ENCODE measurements at regions not wholly inside any gene's neighbourhood (a gene's known extent, or its start where the extent isn't known, plus 50 kb on each side); places are given as distances from the start of the nearest gene placed in this dataset.
"Not testable (repeated sequence)": the region's sequence is repeated elsewhere in the genome, so short reads cannot be mapped to it uniquely, and the experiment has no call there.

DNA sequence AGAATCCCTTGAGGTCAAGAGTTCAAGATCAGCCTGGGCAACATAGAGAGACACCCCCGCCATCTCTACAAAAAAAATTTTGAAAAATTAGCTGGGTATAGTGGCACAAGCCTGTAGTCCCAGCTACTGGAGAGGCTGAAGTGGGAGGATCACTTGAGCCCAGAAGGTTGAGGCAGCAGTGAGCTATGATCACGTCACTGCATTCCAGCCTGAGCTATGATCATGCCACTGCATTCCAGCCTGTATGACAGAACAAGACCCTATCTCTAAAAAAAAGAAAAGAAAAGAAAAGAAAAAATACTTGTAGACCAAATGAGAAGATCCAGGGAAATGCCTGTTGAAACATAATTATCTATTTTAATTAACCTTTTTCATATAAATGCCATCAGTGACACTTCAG is 93.8 kb upstream of the MDM1 start:
- DNase-seq, result no peak

DNA sequence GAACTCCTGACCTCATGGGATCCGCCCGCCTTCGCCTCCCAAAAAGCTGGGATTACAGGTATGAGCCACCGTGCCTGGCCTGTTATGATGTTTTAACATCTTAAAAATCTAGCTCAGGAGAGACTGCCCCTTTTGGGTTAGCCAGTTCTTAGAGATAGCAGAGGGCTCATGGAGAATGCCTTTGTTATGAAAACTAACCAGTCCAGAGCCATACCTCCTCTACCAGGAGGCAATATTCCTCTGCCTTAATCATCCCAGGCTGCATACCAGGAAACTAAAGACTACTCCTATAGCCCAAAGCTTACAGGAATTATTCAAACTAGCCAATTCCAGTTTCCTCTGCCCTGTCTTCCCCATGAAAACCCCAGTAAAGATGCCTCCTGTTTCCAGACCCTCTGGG is 96.0 kb upstream of the MDM1 start:
- DNase-seq, result no peak

DNA sequence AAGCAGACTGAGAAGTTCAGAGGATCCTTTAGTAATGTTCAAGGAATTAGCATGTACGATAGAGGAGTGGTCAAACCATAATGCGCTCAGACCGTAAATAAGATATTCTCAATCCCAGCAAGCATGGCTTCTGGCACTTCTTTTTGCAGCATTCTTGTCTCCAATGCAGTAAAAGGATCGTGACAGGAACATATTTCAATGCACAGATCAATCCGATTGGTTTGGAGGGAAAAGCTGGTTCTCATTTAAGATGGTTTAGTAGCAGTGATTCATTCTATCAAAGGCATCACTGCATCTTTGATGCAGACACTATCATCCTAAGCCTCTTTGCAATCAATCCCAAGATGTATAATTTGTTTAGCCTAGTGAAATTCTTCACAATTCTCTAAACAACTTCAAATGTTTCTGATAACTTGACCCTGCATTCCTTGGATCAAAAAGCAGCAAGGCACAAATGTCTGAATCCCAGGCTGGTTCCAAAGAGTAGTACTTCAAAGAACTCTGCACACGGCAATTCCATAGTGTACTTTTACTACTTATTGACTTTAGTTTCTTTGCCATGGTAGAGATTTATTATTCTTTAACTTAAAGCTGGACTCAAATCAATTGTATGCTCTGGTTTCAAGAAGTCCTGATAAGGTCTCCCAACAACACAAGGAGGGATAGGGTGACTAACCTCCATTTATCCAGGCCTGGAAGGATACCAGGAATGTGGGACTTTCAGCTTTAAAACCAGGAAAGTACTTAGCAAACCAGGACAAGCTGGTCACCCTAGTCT is 96.8 kb upstream of the MDM1 start:
- DNase-seq, result no peak

- DNase-seq, result no peak
Observed at GRCh38 chr12:68429696-68430095, 97.5 kb upstream of the MDM1 start.

- no peak for DNase-seq
Observed at GRCh38 chr12:68431786-68432185, 99.6 kb upstream of the MDM1 start.

- no peak for DNase-seq
Observed at GRCh38 chr12:68432622-68433021, 100.5 kb upstream of the MDM1 start.

- no peak for DNase-seq
Observed at GRCh38 chr12:68434391-68435298, 102.5 kb upstream of the MDM1 start.

- no peak for DNase-seq
Observed at GRCh38 chr12:68435299-68435637, 103.1 kb upstream of the MDM1 start.

GRCh38 chr12:68435816-68436215 is 103.7 kb upstream of the MDM1 start:
- DNase-seq, result no peak

- DNase-seq, result no peak
Observed at GRCh38 chr12:68438601-68439000, 106.4 kb upstream of the MDM1 start.

DNA sequence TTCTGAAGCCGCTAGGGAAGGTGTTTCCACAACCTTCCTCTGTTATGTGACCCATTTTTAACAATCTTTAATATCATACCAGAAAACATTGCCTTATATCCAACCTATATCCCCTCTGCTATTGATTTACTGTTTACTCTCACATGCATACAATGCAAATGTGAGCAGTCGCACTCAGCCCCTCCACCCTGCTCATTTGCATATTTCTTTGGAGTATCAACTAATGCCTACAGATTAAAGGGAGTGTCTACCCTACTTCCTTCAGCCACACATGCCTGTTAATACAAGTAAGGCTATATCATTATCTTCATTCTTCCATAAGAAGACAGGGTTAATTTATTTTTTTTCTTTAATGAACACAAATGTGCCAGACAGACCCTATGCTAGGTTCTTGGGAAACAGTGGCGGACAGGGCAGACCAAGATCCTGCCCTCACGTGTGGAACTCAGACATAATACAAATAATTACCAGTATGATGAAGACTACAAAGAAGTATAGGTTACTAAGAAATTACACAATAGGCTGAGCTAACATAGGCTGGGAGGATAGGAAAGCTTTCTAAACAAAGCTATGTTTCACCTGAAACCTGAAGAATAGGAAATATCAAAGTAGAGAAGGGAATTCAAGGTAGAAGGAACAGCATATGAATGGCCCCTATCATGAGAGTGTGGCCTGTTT is 107.3 kb upstream of the MDM1 start:
- no peak for DNase-seq

DNA sequence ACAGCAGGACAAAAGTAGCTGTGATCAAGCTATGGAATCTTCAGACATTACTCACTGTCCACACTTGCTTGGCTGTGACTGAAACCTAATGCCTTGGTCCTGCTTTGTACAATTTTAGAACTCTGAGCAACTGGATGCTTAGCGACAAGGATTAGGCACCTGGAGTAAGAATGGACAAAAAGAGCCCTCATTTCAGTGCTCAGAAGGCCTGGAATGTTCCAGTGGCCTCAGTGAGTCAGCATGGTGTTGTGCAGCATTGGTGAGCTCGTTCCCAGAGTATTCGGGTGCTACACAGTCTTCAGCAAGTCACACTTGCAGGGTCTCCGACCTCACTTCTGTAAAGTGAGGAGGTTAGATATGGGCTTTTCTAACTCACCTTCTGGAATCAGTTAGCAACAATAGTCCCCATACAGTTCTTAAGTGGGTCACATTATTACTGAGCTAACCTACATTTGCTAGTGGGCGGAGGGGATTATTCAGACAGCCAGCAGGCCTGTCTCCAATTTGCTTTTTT is 108.0 kb upstream of the MDM1 start:
- DNase-seq, result no peak

GRCh38 chr12:68441167-68441566 is 109.0 kb upstream of the MDM1 start:
- no peak for DNase-seq

GRCh38 chr12:68442353-68442972 is 110.3 kb upstream of the MDM1 start:
- DNase-seq, result not testable (repeated sequence)

- not testable (repeated sequence) for DNase-seq
Observed at GRCh38 chr12:68443695-68444094, 111.5 kb upstream of the MDM1 start.

DNA sequence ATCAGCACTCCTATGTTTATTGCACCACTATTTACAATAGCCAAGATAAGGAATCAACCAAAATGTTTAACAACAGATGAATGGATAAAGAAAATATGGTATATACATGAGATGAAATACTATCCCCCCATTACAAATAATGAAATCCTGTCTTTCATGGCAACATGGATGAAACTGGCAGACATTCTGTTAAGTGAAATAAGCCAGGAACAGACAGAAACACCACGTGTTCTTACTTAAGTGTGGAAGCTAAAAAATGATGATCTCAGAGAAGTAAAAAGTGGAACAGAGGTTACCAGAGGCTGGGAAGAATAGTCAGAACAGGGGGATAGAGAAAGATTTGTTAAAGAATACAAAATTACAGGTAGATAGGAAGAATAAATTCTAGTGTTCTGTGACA is 113.7 kb upstream of the MDM1 start:
- DNase-seq, result no peak

DNA sequence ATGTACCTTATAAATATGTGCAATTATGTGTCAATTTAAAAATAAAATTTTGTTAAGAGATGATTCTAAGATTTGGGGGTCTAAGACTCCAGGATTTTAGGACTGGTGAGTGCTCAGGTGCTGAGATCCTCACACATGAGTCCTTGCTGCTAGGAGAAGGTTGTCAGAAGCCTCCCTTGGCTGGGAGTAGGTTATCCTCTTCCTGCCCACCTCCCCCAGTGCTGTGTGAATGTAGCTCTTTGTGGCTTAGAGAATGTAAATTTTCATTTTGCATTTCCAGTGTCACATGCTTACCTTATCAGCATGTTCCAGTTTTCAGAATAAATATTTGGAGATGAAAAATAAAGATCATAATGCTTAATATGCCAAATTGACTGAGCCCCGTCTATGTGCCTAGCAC is 114.2 kb upstream of the MDM1 start:
- no peak for DNase-seq

DNA sequence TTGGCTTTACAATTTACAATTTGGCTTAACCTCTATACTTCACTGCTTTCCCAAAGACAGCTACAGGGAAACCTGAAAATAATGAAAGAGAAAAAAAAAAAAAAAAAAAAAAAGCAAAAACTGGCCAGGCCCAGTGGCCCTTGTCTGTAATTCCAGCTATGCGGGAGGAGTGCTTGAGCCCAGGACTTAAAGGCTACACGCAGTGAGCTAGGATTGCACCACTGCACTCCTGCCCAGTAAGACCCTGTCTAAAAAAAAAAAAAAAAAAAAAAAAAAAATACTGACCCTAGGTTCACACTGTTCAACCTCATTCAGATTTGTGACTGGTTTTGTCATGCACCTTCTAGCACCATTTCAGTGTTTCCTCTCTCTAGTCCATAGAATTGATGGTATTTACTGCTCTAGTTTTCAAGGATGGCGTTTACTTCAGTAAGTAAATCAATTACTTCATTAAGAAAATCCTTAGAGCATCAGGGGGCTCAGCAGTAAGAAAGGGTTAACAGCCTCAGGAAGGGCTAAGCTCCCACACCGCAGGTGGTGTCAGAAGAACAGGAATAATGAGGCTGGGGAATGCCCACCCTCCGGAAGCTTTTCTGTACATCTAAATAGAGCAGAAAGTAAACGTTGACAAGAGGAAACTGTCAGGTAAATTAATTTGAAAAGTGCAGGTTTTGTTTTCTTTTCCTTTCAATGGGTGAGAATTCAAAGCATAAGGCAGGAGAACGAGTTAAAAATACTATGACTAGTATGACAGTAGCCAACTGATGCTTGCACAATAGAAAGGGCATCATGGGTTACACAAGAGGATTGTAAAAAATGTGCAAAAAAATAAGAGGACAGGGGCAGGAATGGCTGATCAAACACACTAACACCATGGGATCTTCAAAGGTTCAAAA is 115.0 kb upstream of the MDM1 start:
- no peak for DNase-seq

DNA sequence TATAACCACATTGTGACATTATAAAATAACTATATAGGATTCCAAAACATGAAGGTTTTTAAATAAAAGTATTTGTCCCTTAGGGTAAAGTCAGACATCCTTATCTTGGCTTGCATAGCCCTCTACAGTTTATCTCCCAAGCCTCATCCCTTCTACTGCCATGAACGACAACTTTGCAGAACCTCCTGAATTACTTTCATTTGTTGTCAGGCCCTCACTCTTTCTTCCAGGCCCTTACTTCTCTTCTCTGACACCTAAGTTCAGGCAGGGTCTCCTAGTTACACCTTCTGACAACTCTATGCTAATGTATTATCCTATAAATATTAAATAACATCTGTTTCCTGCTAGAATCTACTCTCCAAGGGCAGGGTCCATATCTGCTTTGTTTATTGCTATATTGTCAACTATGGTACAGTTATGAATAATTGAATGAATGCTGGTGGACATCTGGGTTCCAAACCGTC is 115.7 kb upstream of the MDM1 start:
- DNase-seq, result no peak

DNA sequence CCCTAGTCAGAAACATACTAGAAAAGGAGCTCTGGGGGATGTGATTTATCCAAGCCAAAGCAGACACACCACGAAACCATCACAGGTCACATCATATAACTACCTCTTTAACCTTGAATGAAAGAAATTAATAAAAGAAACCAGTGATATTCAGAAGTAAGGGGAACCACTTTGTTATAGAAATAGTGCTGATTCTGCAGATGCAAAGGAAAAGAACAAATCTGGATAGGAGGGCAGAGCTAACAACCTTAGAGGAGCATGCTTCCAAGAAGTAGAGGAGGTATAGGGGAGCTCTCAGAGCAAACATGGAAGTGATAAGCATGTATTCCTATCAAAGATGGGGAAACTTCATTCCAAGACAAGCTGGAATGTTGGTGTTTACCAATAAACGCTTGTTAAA is 117.0 kb upstream of the MDM1 start:
- no peak for DNase-seq

DNA sequence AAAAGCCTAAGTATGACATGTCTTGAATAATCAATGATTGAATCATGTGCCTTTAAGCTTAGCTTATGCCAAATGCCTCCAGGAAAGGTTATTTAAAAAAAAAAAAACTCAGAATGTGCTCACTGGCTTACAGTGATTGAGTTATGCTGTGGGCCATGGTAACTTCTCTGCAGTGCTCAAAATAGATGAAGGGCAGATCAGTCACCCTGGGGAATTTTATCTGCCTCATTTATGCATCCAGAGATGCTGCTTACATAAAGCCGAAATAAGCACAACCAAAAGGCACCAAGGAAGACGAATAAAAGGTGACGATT is 118.7 kb upstream of the MDM1 start:
- no peak for DNase-seq
